ENCODE measurements at regions not wholly inside any gene's neighbourhood (a gene's known extent, or its start where the extent isn't known, plus 50 kb on each side); places are given as distances from the start of the nearest gene placed in this dataset.

- Histone ChIP-seq H3K27me3 (no peaks in the 10 kb centered on the region), H3K9me3 (no peaks in the 10 kb centered on the region), H3K4me3 (no peak overlapping the region), H3K27ac (no peak overlapping the region), H3K4me1 (no peaks in the 10 kb centered on the region), H3K36me3 (no peaks in the 10 kb centered on the region)
- TF ChIP-seq CTCF (IDR thresholded peaks at IDR 0.05) (no peak), POLR2A (IDR thresholded peaks at IDR 0.05) (no peak)
- WGBS, 2 donors: 59 to 65% methylated on average over 4 of the region's 4 CpGs
- DNase-seq: no peak
- intact Hi-C loops (cut with DNase I): no loop called here
Measured at GRCh38 chr5:89071101-89071940, 188.3 kb upstream of the MEF2C start.

GRCh38 chr5:89069591-89069990 is 186.6 kb upstream of the MEF2C start:
- H3K27me3 ChIP-seq: no peaks in the 10 kb centered on the region
- intact Hi-C loops (cut with DNase I): no loop called here
- TF ChIP-seq POLR2A (IDR thresholded peaks at IDR 0.05) (no peak), CTCF (IDR thresholded peaks at IDR 0.05) (no peak)
- no peaks in the 10 kb centered on the region for H3K4me1 ChIP-seq
- H3K4me3 ChIP-seq: no peak overlapping the region
- no peak overlapping the region for H3K27ac ChIP-seq
- no peaks in the 10 kb centered on the region for H3K36me3 ChIP-seq
- no peaks in the 10 kb centered on the region for H3K9me3 ChIP-seq
- 49 to 62% methylated on average over 2 of the region's 2 CpGs for WGBS, 2 donors
- no peak for DNase-seq

GRCh38 chr5:89067362-89067761 is 184.4 kb upstream of the MEF2C start:
- intact Hi-C loops (cut with DNase I): no loop called here
- TF ChIP-seq POLR2A (IDR thresholded peaks at IDR 0.05) (no peak), CTCF (IDR thresholded peaks at IDR 0.05) (no peak)
- no peaks in the 10 kb centered on the region for H3K9me3 ChIP-seq
- no peaks in the 10 kb centered on the region for H3K36me3 ChIP-seq
- H3K27ac ChIP-seq: no peak overlapping the region
- no peaks in the 10 kb centered on the region for H3K4me1 ChIP-seq
- no peaks in the 10 kb centered on the region for H3K27me3 ChIP-seq
- DNase-seq: no peak
- no peak overlapping the region for H3K4me3 ChIP-seq
- 83 to 88% methylated on average over 3 of the region's 3 CpGs for WGBS, 2 donors

GRCh38 chr5:89065919-89066318 is 182.9 kb upstream of the MEF2C start:
- no peaks in the 10 kb centered on the region for H3K27me3 ChIP-seq
- H3K4me1 ChIP-seq: no peaks in the 10 kb centered on the region
- WGBS, 2 donors: 67 to 91% methylated on average over 1 of the region's 3 CpGs
- no peak overlapping the region for H3K27ac ChIP-seq
- no peak for DNase-seq
- intact Hi-C loops (cut with DNase I): no loop called here
- H3K36me3 ChIP-seq: no peaks in the 10 kb centered on the region
- TF ChIP-seq CTCF (IDR thresholded peaks at IDR 0.05): no peak
- TF ChIP-seq POLR2A (IDR thresholded peaks at IDR 0.05): no peak
- no peak overlapping the region for H3K4me3 ChIP-seq
- H3K9me3 ChIP-seq: no peaks in the 10 kb centered on the region

- Histone ChIP-seq H3K36me3 (no peaks in the 10 kb centered on the region), H3K27me3 (no peaks in the 10 kb centered on the region), H3K4me3 (no peak overlapping the region), H3K27ac (no peak overlapping the region), H3K4me1 (no peaks in the 10 kb centered on the region), H3K9me3 (no peaks in the 10 kb centered on the region)
- intact Hi-C loops (cut with DNase I): no loop called here
- TF ChIP-seq CTCF (IDR thresholded peaks at IDR 0.05) (no peak), POLR2A (IDR thresholded peaks at IDR 0.05) (no peak)
- DNase-seq: no peak
- 56% methylated on average over 4 of the region's 4 CpGs for WGBS, 2 donors
Measured at GRCh38 chr5:89064736-89065135, 181.8 kb upstream of the MEF2C start.
